ENCODE measurements at regions not wholly inside any gene's neighbourhood (a gene's known extent, or its start where the extent isn't known, plus 50 kb on each side); places are given as distances from the start of the nearest gene placed in this dataset.

DNA sequence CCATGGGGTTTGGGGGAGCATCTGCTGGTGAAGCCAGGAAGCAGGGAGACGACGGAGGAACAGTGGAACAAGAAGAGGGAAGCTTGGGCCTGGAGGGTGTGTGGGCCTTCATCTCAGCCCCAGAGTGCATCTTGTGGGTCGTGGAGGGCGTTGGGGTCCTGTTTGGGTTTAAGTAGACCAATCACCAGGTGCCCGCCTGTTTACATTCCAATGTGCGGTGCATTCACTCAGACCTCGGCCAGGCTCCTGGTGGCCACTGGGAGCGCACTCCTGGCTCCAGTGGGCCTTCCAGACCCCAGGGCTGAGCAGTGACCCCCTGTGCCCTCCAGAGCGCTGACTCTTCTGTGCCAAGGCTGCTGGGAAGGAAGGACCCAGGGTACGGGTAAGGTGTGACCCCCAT lies 293.7 kb downstream of the NDUFA10 start:
- CTCF ChIA-PET, result no interaction called here
- intact Hi-C loops (cut with micrococcal nuclease; ENCODE audit: unreplicated experiment), result no loop called here
- Histone ChIP-seq H3K36me3 (ENCODE audit: control insufficient read depth in 2 of 2, insufficient read depth in 2 of 2, low read length in 1 of 2) (no peaks in the 10 kb centered on the region), H3K9me3 (replicated peaks; ENCODE audit: control insufficient read depth, insufficient read depth, low read length) (no peaks in the 10 kb centered on the region; the same call in 2 of the 3 replicates), H3K27ac (ENCODE audit: control insufficient read depth, insufficient read depth) (no peak overlapping the region), H3K27me3 (replicated peaks in 1 of 2; ENCODE audit: control insufficient read depth in 2 of 2, insufficient read depth in 2 of 2, low read length in 1 of 2) (no peaks in the 10 kb centered on the region), H2AFZ (ENCODE audit: control insufficient read depth, low read depth, low read length) (no peak overlapping the region), H4K20me1 (ENCODE audit: control insufficient read depth, insufficient read depth) (no peaks in the 10 kb centered on the region), H3K9ac (ENCODE audit: control insufficient read depth, insufficient read depth, low read length) (no peak overlapping the region), H3K4me2 (ENCODE audit: control insufficient read depth, insufficient read depth) (no peak overlapping the region), H3K4me3 (no peak overlapping the region), H3K4me1 (ENCODE audit: control insufficient read depth, insufficient read depth, low read length) (no peaks in the 10 kb centered on the region), H3K79me2 (ENCODE audit: control insufficient read depth, insufficient read depth, low read length) (no peaks in the 10 kb centered on the region)
- in situ Hi-C loops (cut with MboI), result no loop called here
- RAD21 ChIA-PET (ENCODE audit: unreplicated experiment), result no interaction called here
- WGBS (ENCODE audit: insufficient coverage, insufficient replicate concordance, low lambda C conversion rate, missing lambda C conversion rate), result 44% methylated on average over 9 of the region's 10 CpGs
- no peak for ATAC-seq
- SMC1A ChIA-PET (ENCODE audit: uncharacterized antibody, unreplicated experiment), result no interaction called here
- no peak for DNase-seq (ENCODE audit: low read depth, low spot score)
- FAIRE-seq, result no peak
- POLR2A ChIA-PET, result no interaction called here
- no TSS peak for BruUV-seq (replicated peaks)
- TF ChIP-seq EED (IDR thresholded peaks at IDR 0.05; ENCODE audit: low read depth), result no peak
- no peak for TF ChIP-seq NBN (IDR thresholded peaks at IDR 0.05)
- TF ChIP-seq JUND (IDR thresholded peaks at IDR 0.05; ENCODE audit: low read depth, low read length), result no peak
- TF ChIP-seq NR2C2 (IDR thresholded peaks at IDR 0.05; ENCODE audit: borderline replicate concordance, control insufficient read depth, insufficient read length, low read depth), result no peak
- TF ChIP-seq, protein P1, sequence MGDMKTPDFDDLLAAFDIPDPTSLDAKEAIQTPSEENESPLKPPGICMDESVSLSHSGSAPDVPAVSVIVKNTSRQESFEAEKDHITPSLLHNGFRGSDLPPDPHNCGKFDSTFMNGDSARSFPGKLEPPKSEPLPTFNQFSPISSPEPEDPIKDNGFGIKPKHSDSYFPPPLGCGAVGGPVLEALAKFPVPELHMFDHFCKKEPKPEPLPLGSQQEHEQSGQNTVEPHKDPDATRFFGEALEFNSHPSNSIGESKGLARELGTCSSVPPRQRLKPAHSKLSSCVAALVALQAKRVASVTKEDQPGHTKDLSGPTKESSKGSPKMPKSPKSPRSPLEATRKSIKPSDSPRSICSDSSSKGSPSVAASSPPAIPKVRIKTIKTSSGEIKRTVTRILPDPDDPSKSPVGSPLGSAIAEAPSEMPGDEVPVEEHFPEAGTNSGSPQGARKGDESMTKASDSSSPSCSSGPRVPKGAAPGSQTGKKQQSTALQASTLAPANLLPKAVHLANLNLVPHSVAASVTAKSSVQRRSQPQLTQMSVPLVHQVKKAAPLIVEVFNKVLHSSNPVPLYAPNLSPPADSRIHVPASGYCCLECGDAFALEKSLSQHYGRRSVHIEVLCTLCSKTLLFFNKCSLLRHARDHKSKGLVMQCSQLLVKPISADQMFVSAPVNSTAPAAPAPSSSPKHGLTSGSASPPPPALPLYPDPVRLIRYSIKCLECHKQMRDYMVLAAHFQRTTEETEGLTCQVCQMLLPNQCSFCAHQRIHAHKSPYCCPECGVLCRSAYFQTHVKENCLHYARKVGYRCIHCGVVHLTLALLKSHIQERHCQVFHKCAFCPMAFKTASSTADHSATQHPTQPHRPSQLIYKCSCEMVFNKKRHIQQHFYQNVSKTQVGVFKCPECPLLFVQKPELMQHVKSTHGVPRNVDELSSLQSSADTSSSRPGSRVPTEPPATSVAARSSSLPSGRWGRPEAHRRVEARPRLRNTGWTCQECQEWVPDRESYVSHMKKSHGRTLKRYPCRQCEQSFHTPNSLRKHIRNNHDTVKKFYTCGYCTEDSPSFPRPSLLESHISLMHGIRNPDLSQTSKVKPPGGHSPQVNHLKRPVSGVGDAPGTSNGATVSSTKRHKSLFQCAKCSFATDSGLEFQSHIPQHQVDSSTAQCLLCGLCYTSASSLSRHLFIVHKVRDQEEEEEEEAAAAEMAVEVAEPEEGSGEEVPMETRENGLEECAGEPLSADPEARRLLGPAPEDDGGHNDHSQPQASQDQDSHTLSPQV (IDR thresholded peaks at IDR 0.05), result no peak
- TF ChIP-seq ZNF384 (IDR thresholded peaks at IDR 0.05; ENCODE audit: borderline replicate concordance, low read depth, low read length), result no peak
- no peak for TF ChIP-seq SREBF1 (IDR thresholded peaks at IDR 0.05; ENCODE audit: low read length)
- no peak for TF ChIP-seq TCF7 (IDR thresholded peaks at IDR 0.05; ENCODE audit: borderline replicate concordance)
- TF ChIP-seq ZNF24 (IDR thresholded peaks at IDR 0.05), result no peak
- TF ChIP-seq, protein P2, sequence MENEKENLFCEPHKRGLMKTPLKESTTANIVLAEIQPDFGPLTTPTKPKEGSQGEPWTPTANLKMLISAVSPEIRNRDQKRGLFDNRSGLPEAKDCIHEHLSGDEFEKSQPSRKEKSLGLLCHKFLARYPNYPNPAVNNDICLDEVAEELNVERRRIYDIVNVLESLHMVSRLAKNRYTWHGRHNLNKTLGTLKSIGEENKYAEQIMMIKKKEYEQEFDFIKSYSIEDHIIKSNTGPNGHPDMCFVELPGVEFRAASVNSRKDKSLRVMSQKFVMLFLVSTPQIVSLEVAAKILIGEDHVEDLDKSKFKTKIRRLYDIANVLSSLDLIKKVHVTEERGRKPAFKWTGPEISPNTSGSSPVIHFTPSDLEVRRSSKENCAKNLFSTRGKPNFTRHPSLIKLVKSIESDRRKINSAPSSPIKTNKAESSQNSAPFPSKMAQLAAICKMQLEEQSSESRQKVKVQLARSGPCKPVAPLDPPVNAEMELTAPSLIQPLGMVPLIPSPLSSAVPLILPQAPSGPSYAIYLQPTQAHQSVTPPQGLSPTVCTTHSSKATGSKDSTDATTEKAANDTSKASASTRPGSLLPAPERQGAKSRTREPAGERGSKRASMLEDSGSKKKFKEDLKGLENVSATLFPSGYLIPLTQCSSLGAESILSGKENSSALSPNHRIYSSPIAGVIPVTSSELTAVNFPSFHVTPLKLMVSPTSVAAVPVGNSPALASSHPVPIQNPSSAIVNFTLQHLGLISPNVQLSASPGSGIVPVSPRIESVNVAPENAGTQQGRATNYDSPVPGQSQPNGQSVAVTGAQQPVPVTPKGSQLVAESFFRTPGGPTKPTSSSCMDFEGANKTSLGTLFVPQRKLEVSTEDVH (IDR thresholded peaks at IDR 0.05; ENCODE audit: low read depth, partially characterized antibody), result no peak
- no peak for TF ChIP-seq CEBPB (IDR thresholded peaks at IDR 0.05; ENCODE audit: borderline replicate concordance in 1 of 2, low read depth in 2 of 2, low read length in 2 of 2)
- TF ChIP-seq IRF4 (IDR thresholded peaks at IDR 0.05; ENCODE audit: low read depth, low read length), result no peak
- TF ChIP-seq MEF2A (IDR thresholded peaks at IDR 0.05; ENCODE audit: insufficient read depth, low read depth, low read length), result no peak
- TF ChIP-seq ZSCAN29 (IDR thresholded peaks at IDR 0.05), result no peak

All from GM12878 (cell line).